ENCODE measurements at regions not wholly inside any gene's neighbourhood (a gene's known extent, or its start where the extent isn't known, plus 50 kb on each side); places are given as distances from the start of the nearest gene placed in this dataset.

DNA sequence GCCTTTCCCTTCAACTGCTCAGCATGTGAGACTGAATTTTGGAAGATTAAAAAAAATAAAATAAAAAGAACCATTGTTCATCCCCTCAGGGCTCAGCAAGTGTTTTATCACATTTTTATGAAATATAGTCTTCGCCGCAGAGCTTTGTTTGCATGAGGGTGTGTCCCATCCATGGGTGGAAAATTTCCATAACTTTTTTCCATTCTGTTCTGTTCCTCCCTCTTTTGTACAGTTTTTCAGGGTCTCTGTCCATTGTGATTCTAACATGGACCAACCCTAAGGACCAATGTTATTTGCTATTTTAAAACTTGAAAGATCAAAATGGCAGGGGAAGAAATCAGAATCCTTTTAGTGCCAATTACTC lies 213.3 kb upstream of the SGK1 start:
- H3K4me3 ChIP-seq (ENCODE audit: control insufficient read depth, low read depth, low read length), result no peak overlapping the region
- no peak for DNase-seq (ENCODE audit: low read depth)
- TF ChIP-seq, protein P1, sequence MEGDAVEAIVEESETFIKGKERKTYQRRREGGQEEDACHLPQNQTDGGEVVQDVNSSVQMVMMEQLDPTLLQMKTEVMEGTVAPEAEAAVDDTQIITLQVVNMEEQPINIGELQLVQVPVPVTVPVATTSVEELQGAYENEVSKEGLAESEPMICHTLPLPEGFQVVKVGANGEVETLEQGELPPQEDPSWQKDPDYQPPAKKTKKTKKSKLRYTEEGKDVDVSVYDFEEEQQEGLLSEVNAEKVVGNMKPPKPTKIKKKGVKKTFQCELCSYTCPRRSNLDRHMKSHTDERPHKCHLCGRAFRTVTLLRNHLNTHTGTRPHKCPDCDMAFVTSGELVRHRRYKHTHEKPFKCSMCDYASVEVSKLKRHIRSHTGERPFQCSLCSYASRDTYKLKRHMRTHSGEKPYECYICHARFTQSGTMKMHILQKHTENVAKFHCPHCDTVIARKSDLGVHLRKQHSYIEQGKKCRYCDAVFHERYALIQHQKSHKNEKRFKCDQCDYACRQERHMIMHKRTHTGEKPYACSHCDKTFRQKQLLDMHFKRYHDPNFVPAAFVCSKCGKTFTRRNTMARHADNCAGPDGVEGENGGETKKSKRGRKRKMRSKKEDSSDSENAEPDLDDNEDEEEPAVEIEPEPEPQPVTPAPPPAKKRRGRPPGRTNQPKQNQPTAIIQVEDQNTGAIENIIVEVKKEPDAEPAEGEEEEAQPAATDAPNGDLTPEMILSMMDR (conservative IDR thresholded peaks at IDR 0.05; ENCODE audit: control insufficient read depth, insufficient read depth, low read depth, low read length), result no peak

DNA sequence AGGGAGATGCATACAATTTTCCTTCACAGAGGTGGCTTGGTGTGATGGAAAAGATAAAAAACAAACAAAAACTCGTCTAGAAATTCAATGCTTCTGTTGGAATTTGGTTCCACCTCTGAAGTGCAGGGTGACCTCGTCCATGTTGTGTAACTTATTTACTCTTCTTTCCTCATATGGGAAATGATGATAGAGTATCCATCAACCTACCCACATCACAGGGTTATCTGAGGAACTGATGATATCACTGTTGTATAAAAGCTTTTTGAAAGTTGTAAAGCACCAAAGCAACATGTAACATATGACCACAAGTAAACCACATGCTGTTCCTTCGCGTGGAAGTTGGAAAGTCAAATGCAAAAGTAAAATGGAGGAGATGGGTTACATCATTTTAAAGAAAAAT lies 212.0 kb upstream of the SGK1 start:
- H3K4me3 ChIP-seq (ENCODE audit: control insufficient read depth, low read depth, low read length), result no peak overlapping the region
- peak; percentile 68 for DNase-seq (ENCODE audit: low read depth)
- TF ChIP-seq, protein P1 (conservative IDR thresholded peaks at IDR 0.05; ENCODE audit: control insufficient read depth, insufficient read depth, low read depth, low read length), result no peak

DNA sequence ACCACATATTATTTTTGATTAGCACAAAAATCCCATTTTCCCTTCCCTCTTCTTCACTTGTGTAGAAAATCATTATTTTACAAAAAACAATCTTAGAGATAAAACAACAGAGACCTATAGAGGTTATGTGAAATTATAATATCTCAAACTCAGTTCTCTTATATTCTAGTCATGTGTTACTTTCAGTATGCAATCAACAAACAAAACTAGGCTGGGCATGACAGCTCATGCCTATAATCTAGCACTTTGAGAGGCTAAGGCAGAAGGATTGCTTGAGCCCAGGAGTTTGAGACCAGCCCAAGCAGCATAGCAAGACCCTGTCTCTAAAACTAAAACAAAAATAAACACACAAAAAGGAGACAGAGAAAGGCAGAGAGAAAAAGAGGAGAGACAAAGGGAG lies 211.4 kb upstream of the SGK1 start:
- H3K4me3 ChIP-seq (ENCODE audit: control insufficient read depth, low read depth, low read length), result no peak overlapping the region
- TF ChIP-seq, protein P1 (conservative IDR thresholded peaks at IDR 0.05; ENCODE audit: control insufficient read depth, insufficient read depth, low read depth, low read length), result no peak
- no peak for DNase-seq (ENCODE audit: low read depth)

DNA sequence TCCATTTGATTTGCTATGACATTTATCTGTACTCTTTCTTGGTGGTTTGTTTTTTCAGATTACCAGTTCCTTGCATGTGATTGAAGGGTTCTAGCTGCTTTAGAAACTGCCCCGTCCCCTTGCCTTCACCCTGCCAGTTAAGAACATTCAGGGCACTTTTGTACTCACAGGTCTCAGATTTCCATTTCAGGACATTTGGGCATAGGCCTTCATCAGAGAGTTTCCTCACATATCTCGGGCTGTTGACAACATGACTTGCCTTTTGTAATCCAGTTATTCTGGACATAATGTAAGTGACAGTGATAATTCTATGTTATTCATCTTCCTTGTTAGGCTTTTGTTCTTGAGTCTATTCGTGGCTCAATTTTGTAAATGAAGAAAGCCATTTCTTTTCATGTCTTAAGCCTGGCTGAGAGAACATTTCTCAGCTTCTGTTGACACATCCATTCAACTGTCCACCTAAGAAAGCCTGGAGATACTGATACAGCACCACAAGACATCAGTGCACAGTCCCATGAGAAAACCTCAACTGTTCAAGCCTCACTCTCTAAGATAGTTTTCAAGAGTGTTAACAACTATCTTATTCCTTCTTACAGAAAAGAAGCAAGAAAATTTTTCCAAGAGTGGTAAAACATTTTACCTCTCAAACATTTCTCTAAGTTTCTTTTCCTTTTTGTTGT lies 209.3 kb upstream of the SGK1 start:
- no peak for DNase-seq (ENCODE audit: low read depth)
- TF ChIP-seq, protein P1 (conservative IDR thresholded peaks at IDR 0.05; ENCODE audit: control insufficient read depth, insufficient read depth, low read depth, low read length), result no peak

GRCh38 chr6:134525190-134525868 lies 207.4 kb upstream of the SGK1 start:
- H3K4me3 ChIP-seq (ENCODE audit: control insufficient read depth, low read depth, low read length), result no peak overlapping the region
- TF ChIP-seq, protein P1 (conservative IDR thresholded peaks at IDR 0.05; ENCODE audit: control insufficient read depth, insufficient read depth, low read depth, low read length), result no peak
- DNase-seq (ENCODE audit: low read depth), result no peak

More for the DNA sequence above, 209.3 kb upstream of the SGK1 start:
- no peak overlapping the region for H3K4me3 ChIP-seq (ENCODE audit: control insufficient read depth, low read depth, low read length)

- TF ChIP-seq, protein P1 (conservative IDR thresholded peaks at IDR 0.05; ENCODE audit: control insufficient read depth, insufficient read depth, low read depth, low read length), result no peak
- no peak for DNase-seq (ENCODE audit: low read depth)
- H3K4me3 ChIP-seq (ENCODE audit: control insufficient read depth, low read depth, low read length), result no peak overlapping the region
Observed at GRCh38 chr6:134523903-134524650, 206.2 kb upstream of the SGK1 start.

All from fibroblast of mammary gland (primary cell).